ENCODE measurements at regions not wholly inside any gene's neighbourhood (a gene's known extent, or its start where the extent isn't known, plus 50 kb on each side); places are given as distances from the start of the nearest gene placed in this dataset.

- H3K36me3 Mint-ChIP-seq: no peaks in the 10 kb centered on the region
- no peak overlapping the region for H3K4me3 Mint-ChIP-seq
- H3K4me1 Mint-ChIP-seq: no peaks in the 10 kb centered on the region
- POLR2A ChIA-PET: no interaction called here
- ATAC-seq (ENCODE audit: low read depth): no peak
- H3K9me3 Mint-ChIP-seq: no peaks in the 10 kb centered on the region
- no peaks in the 10 kb centered on the region for H3K27me3 Mint-ChIP-seq
- H3K27ac Mint-ChIP-seq: no peak overlapping the region
- DNase-seq: no peak
Observed at GRCh38 chrX:17299206-17299605, 75.8 kb upstream of the NHS start.

- ATAC-seq (ENCODE audit: low read depth) (no peak), DNase-seq (no peak)
- H3K27me3 Mint-ChIP-seq: no peaks in the 10 kb centered on the region
- H3K4me1 Mint-ChIP-seq: no peaks in the 10 kb centered on the region
- no peaks in the 10 kb centered on the region for H3K9me3 Mint-ChIP-seq
- no peaks in the 10 kb centered on the region for H3K36me3 Mint-ChIP-seq
- no peak overlapping the region for H3K27ac Mint-ChIP-seq
- POLR2A ChIA-PET: no interaction called here
- H3K4me3 Mint-ChIP-seq: no peak overlapping the region
Observed at GRCh38 chrX:17323397-17323796, 51.6 kb upstream of the NHS start.
